ENCODE measurements at regions not wholly inside any gene's neighbourhood (a gene's known extent, or its start where the extent isn't known, plus 50 kb on each side); places are given as distances from the start of the nearest gene placed in this dataset.

DNA sequence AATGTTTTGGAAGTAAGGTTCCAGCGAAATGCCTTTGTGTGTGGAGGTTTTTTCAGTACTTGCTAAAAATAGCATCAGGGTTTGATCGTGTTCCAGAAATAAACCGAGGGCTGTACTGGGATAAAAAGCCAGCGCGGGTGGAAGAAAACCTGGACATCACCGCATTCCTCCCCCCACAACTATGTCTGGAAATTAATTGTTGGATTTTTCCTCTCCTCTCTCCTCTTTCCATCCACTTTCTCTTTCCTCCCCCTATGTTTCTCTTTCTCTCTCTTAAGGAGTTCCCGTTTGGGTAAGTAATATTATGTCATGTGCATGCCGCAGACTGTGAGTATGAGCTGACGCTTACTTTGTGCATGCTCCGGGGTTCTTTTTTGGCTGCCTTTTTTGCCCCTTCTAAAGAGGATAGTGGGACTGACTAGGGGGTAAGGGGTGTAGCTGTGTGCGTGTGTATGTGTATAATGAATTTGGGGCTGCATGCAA lies 104.2 kb upstream of the HSD17B12 start:
- H3K27me3 Mint-ChIP-seq: peaks cover 79% of the 10 kb centered on the region
- DNase-seq (no peak), ATAC-seq (no peak)
- peaks cover 37% of the 10 kb centered on the region for H3K4me1 Mint-ChIP-seq
- no peak overlapping the region for H3K4me3 Mint-ChIP-seq
- no peaks in the 10 kb centered on the region for H3K36me3 Mint-ChIP-seq (ENCODE audit: low read depth)
- no peaks in the 10 kb centered on the region for H3K9me3 Mint-ChIP-seq (ENCODE audit: low read depth)
- no peak overlapping the region for H3K27ac Mint-ChIP-seq
- POLR2A ChIA-PET: no interaction called here
- CTCF ChIA-PET: interaction anchor here (0.6 to 1.6 kb wide), 6 partner anchors 9 to 456 kb away, joined by 3 to 7 read pairs (median 3); no protein-coding TSS in a partner anchor
- intact Hi-C loops (cut with DNase I, micrococcal nuclease): loop anchor here (5.0 kb wide), 4 partner anchors 264 to 736 kb away; partner anchors contain the start of genes C11orf96 (in 2 of the 2), ALX4 (in 1 of the 2) and API5 (in 1 of the 2)

DNA sequence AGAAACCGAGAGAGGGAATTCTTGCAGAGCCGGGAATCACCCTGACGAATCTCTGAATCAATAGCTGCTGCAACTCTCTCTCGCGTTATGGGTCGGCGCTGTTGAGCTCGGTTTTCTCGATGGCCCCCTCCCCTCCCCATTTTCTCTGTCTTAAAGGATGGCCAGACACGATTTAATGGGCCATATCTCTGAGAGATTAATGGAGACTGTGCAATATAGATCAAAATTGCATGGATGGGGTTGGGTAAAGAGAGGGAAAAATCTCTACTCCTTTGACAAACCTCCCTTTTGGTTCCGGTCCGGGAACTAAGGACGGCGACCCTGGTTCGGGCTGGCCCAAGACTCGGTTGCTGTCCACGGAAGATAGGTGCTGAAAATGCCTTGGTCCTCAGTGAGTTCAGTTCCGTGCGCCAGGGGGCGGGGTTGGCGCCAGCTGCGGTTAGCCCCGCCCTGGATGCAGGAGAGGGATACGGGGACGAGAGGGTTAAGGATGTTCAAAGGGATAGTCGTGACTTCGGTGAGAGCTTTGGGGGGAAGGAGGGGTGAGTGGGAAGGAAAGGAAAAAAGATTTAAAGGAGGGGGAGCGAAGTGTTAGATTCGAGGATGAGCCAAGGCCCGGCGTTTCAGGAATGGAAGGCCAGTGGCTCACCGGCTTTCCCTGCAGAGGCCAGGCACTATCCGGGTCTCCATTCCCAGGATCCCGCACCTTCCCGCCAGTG lies 103.6 kb upstream of the HSD17B12 start:
- peaks cover 43% of the 10 kb centered on the region for H3K4me1 Mint-ChIP-seq
- ChIA-PET POLR2A (no interaction called here), CTCF (interaction anchor here (0.6 to 1.2 kb wide), 4 partner anchors 8 to 275 kb away, joined by 3 to 7 read pairs (median 3); no protein-coding TSS in a partner anchor)

DNA sequence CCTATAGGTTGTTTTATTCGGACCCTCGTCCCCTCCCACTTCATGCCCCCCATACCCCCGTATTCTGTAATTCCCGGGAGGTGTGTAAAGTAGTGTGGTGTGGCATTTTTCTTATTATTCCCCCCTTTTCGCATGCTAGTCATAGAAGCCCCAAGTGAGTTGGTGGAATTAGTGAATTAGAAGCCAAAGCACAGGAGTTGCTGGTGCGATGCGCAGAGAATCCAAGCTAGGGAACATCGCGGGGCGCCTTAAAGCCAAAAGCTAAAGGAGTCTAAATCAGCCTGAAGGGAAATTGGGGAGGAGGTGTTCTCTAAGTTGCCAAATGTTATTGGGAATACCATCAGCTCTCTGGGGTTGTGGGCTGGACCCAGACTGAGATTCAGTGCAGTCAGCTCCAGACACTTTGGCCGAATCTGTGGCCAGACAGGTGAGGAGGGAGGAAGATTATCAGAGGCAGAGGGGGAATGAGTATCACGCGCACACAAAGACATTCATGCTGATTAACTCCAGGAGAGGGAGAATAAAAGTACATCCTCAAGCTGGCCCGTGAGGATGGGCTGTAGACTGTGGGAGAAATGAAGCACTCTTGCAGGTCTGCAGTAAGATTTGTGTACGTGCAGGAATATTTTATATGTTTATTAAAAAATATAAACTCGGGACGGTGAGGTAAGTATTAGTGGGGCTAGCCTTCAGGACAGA lies 102.8 kb upstream of the HSD17B12 start:
- peaks cover 44% of the 10 kb centered on the region for H3K4me1 Mint-ChIP-seq
- H3K36me3 Mint-ChIP-seq (ENCODE audit: low read depth): no peaks in the 10 kb centered on the region
- H3K27me3 Mint-ChIP-seq: peaks cover 85% of the 10 kb centered on the region
- ChIA-PET POLR2A (no interaction called here), CTCF (interaction anchor here (1.0 to 1.1 kb wide), 2 partner anchors 8 to 274 kb away, joined by 3 read pairs; no protein-coding TSS in a partner anchor)
- intact Hi-C loops (cut with DNase I, micrococcal nuclease): loop anchor here (5.0 kb wide), 4 partner anchors 265 to 735 kb away; partner anchors contain the start of genes C11orf96 (in 2 of the 2), ALX4 (in 1 of the 2) and API5 (in 1 of the 2)
- no peak overlapping the region for H3K4me3 Mint-ChIP-seq
- no peaks in the 10 kb centered on the region for H3K9me3 Mint-ChIP-seq (ENCODE audit: low read depth)
- H3K27ac Mint-ChIP-seq: no peak overlapping the region
- DNase-seq (no peak), ATAC-seq (no peak)

More for the DNA sequence above, 103.6 kb upstream of the HSD17B12 start:
- Mint-ChIP-seq H3K27me3 (peaks cover 84% of the 10 kb centered on the region), H3K9me3 (ENCODE audit: low read depth) (no peaks in the 10 kb centered on the region), H3K27ac (no peak overlapping the region), H3K36me3 (ENCODE audit: low read depth) (no peaks in the 10 kb centered on the region), H3K4me3 (no peak overlapping the region)
- intact Hi-C loops (cut with DNase I, micrococcal nuclease): loop anchor here (5.0 kb wide), 4 partner anchors 265 to 735 kb away; partner anchors contain the start of genes C11orf96 (in 2 of the 2), ALX4 (in 1 of the 2) and API5 (in 1 of the 2)
- no peak for ATAC-seq
- DNase-seq: peak; percentile 66

DNA sequence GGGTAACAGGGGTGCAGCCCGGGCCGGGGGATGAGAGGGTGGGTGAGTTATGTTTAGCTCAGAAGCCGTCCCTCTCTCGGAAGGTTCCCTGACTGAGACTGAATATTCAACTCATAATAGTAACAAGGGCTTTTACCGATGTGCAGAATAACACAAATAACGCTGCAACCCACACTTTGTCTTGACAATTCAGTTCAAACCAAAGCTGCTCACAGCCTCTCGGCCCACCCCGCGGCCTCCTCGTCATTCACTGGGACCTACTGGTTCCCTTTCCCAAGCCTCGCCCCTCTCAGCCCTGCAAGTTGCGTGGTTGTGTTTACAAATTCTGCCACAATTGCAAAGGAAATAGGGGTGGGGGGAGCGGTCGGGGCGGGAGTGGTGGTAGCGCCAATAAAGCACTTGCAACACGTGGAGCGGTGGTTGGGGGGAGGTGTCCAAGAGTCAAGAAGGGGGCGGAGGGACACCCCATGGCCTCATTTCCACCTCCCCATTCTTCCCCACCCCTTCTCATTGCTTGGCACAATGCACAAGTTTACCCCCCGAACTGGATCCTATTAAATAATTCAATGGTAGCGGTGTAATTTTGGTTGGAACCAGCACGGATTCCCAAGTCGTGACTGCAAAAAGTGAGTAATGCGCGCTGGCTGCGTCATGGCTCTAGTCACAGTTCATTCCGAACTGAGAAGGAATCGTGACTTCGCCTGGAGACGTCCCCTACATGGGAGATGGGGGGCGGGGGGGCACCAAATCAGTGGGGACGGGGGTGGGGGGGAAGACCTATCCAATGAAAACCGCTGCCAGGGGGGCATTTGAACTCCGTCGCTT lies 102.0 kb upstream of the HSD17B12 start:
- Mint-ChIP-seq H3K9me3 (ENCODE audit: low read depth) (no peaks in the 10 kb centered on the region), H3K4me1 (peaks cover 44% of the 10 kb centered on the region), H3K27ac (no peak overlapping the region), H3K27me3 (peaks cover 86% of the 10 kb centered on the region), H3K4me3 (peak overlapping the region; percentile 47), H3K36me3 (ENCODE audit: low read depth) (no peaks in the 10 kb centered on the region)
- intact Hi-C loops (cut with DNase I, micrococcal nuclease): loop anchor here (5.0 kb wide), 4 partner anchors 266 to 734 kb away; partner anchors contain the start of genes C11orf96 (in 2 of the 2), ALX4 (in 1 of the 2) and API5 (in 1 of the 2)
- CTCF ChIA-PET: interaction anchor here (0.5 to 1.1 kb wide), 3 partner anchors 9 to 273 kb away, joined by 3 read pairs; no protein-coding TSS in a partner anchor
- POLR2A ChIA-PET: interaction anchor here (0.6 kb wide), 1 partner anchor 957 kb away, joined by 4 read pairs; no protein-coding TSS in a partner anchor
- ATAC-seq (peak; percentile 21), DNase-seq (no peak)

DNA sequence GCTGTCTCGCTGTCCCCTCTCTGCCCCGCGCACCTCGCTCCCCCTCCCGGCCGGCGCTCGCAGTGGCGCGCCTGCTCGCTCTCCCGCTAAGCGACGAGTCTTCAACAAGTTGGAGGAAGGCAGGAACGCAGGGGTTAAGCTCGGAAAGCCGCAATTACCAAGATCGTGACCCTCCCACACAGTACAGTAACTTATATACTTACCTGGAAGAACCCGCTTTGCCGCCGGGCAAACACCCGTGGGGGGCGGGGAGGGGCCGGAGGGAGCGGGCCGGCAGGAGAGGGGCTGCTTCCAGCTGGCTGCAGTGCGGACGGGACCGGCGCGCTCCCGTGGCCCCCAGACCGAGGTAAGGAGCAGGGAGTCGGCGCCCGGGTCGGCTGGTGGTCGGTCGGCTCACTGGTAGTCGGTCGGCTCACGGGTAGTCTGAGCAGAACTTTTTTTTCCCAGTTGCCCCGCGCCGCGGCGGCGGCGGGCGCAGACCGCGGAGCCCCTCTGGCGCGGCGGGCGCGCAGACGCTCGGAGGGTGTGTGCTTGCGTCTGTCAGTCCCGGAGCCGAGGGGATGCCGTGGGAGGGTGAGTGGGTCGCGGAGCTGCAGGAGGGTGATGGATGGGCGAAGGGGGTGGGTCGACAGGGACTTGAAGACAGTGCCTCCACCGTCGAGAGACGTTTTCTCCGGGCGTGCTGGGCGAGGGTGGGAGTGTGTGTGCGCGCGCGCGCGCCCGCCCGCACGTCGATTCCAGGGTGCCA lies 101.2 kb upstream of the HSD17B12 start:
- Mint-ChIP-seq H3K27ac (no peak overlapping the region), H3K36me3 (ENCODE audit: low read depth) (no peaks in the 10 kb centered on the region), H3K4me3 (peak overlapping the region; percentile 47), H3K27me3 (peaks cover 84% of the 10 kb centered on the region), H3K4me1 (peaks cover 43% of the 10 kb centered on the region), H3K9me3 (ENCODE audit: low read depth) (no peaks in the 10 kb centered on the region)
- intact Hi-C loops (cut with DNase I, micrococcal nuclease): loop anchor here (5.0 kb wide), 4 partner anchors 267 to 733 kb away; partner anchors contain the start of genes C11orf96 (in 2 of the 2), ALX4 (in 1 of the 2) and API5 (in 1 of the 2)
- DNase-seq (peak; percentile 76), ATAC-seq (peak; percentile 65)
- ChIA-PET POLR2A (interaction anchor here (0.6 kb wide), 1 partner anchor 957 kb away, joined by 4 read pairs; no protein-coding TSS in a partner anchor), CTCF (interaction anchor here (0.5 to 0.6 kb wide), 2 partner anchors 12 to 14 kb away, joined by 3 read pairs; no protein-coding TSS in a partner anchor)

DNA sequence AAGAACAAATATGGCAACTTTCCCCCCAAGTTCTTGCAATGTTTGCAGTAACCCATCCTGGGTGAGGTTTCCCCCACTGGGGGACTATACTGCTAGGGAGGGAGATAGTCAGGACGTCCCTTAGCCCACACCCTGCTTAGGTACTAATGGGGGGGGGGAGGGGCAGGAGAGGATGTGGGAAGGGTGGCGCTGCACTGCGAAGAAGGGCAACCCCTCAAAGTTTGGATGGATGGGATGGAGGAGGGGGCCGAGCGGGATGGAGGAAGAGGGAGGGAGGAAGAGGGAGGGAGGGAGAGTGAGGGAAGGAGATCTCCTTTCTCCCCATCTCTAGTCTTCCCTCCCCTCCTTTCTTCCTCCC lies 100.6 kb upstream of the HSD17B12 start:
- Mint-ChIP-seq H3K9me3 (ENCODE audit: low read depth) (no peaks in the 10 kb centered on the region), H3K4me3 (peak overlapping the region; percentile 47), H3K27me3 (peaks cover 83% of the 10 kb centered on the region), H3K36me3 (ENCODE audit: low read depth) (no peaks in the 10 kb centered on the region), H3K4me1 (peaks cover 42% of the 10 kb centered on the region), H3K27ac (no peak overlapping the region)
- intact Hi-C loops (cut with DNase I, micrococcal nuclease): loop anchor here (1.0 to 5.0 kb wide), 7 partner anchors 62 to 732 kb away; partner anchors contain the start of genes C11orf96 (in 2 of the 2), ALX4 (in 1 of the 2), API5 (in 1 of the 2) and HSD17B12 (in 1 of the 2)
- DNase-seq: no peak
- POLR2A ChIA-PET: no interaction called here
- ATAC-seq: no peak
- CTCF ChIA-PET: no interaction called here

DNA sequence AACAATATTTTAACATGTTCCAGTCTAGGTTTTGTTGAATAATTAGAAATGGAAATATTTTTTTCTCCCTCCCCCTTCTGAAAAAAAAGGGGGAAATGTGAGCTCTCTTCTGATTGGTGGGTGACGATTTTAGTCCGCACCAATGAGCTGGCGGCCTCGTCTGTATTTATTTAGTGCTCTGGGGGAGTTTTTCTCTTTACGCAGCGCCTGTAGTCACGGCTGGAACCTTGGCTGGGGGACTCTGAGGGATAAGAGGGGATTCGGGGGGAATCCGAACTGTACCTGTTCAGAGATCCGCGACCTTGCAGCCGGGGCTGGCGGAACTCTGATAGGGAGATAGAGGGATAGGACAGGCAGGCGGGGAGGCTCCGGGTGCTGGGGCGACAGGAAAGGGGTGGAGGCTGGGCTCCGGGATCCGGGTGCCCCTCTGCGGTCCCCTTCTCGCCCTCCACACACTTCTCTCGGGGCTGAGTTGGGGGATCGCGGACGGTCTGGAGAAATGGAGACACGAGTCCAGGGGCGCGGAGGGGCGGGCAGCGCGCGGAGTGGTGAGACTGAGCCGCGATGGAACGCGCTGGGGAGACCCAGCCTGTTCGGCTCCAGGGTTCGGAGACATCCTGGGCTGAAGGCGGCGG lies 99.7 kb upstream of the HSD17B12 start:
- Mint-ChIP-seq H3K36me3 (ENCODE audit: low read depth) (no peaks in the 10 kb centered on the region), H3K4me3 (peak overlapping the region; percentile 47), H3K9me3 (ENCODE audit: low read depth) (no peaks in the 10 kb centered on the region), H3K27ac (no peak overlapping the region), H3K4me1 (peaks cover 35% of the 10 kb centered on the region), H3K27me3 (peaks cover 82% of the 10 kb centered on the region)
- DNase-seq: no peak
- intact Hi-C loops (cut with DNase I, micrococcal nuclease): loop anchor here (1.0 to 5.0 kb wide), 3 partner anchors 61 to 100 kb away; partner anchors contain the start of gene HSD17B12 (in 1 of the 2)
- ChIA-PET POLR2A (interaction anchor here (0.6 kb wide), 1 partner anchor 44 kb away, joined by 3 read pairs; no protein-coding TSS in a partner anchor), CTCF (interaction anchor here (0.7 to 1.0 kb wide), 3 partner anchors 16 to 271 kb away, joined by 3 to 4 read pairs (median 3); no protein-coding TSS in a partner anchor)
- no peak for ATAC-seq

DNA sequence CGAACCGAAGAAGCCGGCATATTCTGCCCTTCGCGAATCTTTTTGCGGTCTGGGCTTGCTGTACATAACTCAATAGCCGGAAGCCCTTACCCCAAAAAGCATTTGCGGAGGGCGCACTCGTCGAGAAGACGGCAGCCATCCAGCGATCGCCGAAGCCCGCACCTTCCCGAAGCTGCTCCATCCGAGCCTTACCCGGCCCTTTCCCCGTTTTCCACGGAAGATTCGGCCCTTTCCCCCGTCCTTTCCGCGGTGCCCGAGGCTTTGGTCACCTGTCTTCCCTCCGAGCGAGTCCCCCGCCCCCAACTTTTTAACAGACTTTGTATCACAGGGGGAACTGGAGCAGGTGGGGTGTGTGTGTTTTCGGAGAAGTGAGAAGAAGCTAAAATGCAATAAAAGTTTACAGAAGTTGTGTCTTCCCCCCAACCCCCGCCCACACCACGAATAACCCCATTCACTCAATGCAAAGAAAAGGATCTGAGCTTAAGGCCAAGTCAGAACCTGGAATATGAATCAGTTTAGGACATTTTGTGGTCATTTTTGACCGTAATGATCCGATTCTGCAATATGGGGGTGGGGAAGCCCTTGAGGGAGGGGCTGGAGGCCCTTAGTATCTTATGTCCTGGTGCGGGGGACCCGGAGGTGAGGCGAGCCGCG lies 99.0 kb upstream of the HSD17B12 start:
- intact Hi-C loops (cut with DNase I, micrococcal nuclease): loop anchor here (2.0 to 5.0 kb wide), 2 partner anchors 61 to 99 kb away; partner anchors contain the start of gene HSD17B12 (in 1 of the 2)
- DNase-seq: no peak

More for the DNA sequence above, 99.0 kb upstream of the HSD17B12 start:
- ATAC-seq: no peak
- no peaks in the 10 kb centered on the region for H3K9me3 Mint-ChIP-seq (ENCODE audit: low read depth)
- H3K4me1 Mint-ChIP-seq: peaks cover 31% of the 10 kb centered on the region
- no peaks in the 10 kb centered on the region for H3K36me3 Mint-ChIP-seq (ENCODE audit: low read depth)
- peak overlapping the region; percentile 47 for H3K4me3 Mint-ChIP-seq
- POLR2A ChIA-PET: no interaction called here
- H3K27ac Mint-ChIP-seq: no peak overlapping the region
- H3K27me3 Mint-ChIP-seq: peaks cover 81% of the 10 kb centered on the region
- CTCF ChIA-PET: interaction anchor here (0.6 to 0.7 kb wide), 3 partner anchors 14 to 35 kb away, joined by 3 to 4 read pairs (median 3); no protein-coding TSS in a partner anchor
